GM06990 (cell line): ENCODE measurements at regions not wholly inside any gene's neighbourhood (a gene's known extent, or its start where the extent isn't known, plus 50 kb on each side); places are given as distances from the start of the nearest gene placed in this dataset.
"Not testable (repeated sequence)": the region's sequence is repeated elsewhere in the genome, so short reads cannot be mapped to it uniquely, and the experiment has no call there.

Source experiments
- DNase-seq: peaks from one replicate; pipeline ENCODE4 v3.0.0-alpha.2; 2011; ENCODE audit not compliant: insufficient read length; ENCODE audit errors: extremely low read depth
- H3K27me3 ChIP-seq: replicated peaks from 2 replicates; pipeline ENCODE4 v1.6.0; 2011; ENCODE audit warnings: low read length; ENCODE audit not compliant: control insufficient read depth, insufficient read depth
- H3K36me3 ChIP-seq: 2 replicates; pipeline ENCODE4 v1.5.1; 2011; ENCODE audit warnings: low read length; ENCODE audit not compliant: control insufficient read depth, insufficient read depth
- H3K4me3 ChIP-seq: replicated peaks from 2 replicates; pipeline ENCODE4 v1.5.1; 2011; ENCODE audit warnings: low read depth, mild to moderate bottlenecking, control low read depth, low read length
- TF ChIP-seq, protein P1 (sequence below): IDR thresholded peaks from 2 replicates; pipeline ENCODE4 v1.5.1; 2011; ENCODE audit warnings: low read length, control low read depth, mild to moderate bottlenecking, inconsistent platforms; ENCODE audit not compliant: insufficient read depth, poor library complexity, severe bottlenecking

DNA sequence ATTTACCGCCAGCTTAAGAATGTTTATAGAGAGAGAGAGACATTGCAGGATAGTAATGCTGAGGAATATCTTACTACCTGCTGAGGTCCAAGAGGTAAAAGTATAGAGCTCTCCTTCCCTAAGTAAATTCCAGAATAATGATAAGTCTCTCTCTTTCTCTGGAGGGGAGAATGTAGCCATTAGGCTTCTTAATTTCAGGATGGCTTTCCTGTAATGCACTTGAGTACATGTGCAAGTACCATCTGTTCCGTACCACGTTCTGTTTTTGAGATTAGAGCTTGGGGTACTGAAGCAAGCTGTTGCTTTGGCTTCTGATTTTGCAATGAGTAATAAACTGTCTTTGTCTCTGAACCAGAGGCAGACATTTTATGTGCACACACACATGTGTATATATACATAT, 1314.0 kb downstream of the JRKL start:
- TF ChIP-seq, protein P1, sequence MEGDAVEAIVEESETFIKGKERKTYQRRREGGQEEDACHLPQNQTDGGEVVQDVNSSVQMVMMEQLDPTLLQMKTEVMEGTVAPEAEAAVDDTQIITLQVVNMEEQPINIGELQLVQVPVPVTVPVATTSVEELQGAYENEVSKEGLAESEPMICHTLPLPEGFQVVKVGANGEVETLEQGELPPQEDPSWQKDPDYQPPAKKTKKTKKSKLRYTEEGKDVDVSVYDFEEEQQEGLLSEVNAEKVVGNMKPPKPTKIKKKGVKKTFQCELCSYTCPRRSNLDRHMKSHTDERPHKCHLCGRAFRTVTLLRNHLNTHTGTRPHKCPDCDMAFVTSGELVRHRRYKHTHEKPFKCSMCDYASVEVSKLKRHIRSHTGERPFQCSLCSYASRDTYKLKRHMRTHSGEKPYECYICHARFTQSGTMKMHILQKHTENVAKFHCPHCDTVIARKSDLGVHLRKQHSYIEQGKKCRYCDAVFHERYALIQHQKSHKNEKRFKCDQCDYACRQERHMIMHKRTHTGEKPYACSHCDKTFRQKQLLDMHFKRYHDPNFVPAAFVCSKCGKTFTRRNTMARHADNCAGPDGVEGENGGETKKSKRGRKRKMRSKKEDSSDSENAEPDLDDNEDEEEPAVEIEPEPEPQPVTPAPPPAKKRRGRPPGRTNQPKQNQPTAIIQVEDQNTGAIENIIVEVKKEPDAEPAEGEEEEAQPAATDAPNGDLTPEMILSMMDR = no peak
- no peaks in the 10 kb centered on the region for H3K27me3 ChIP-seq

DNA sequence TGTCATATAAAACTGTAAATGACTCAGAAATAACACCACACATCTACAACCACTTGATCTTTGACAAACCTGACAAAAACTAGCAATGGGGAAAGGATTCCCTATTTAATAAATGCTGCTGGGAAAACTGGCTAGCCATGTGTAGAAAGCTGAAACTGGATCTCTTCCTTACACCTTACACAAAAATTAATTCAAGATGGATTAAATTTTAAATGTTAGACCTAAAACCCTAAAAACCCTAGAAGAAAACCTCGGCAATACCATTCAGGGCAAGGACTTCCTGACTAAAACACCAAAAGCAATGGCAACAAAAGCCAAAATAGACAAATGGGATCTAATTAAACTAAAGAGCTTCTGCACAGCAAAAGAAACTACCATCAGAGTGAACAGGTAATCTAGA, 1315.3 kb upstream of the CNTN5 start:
- not testable (repeated sequence) for H3K36me3 ChIP-seq, H3K27me3 ChIP-seq, DNase-seq, H3K4me3 ChIP-seq

More for the DNA sequence above, 1314.0 kb downstream of the JRKL start:
- Histone ChIP-seq H3K4me3 (no peak overlapping the region), H3K36me3 (no peaks in the 10 kb centered on the region)
- DNase-seq = no peak

DNA sequence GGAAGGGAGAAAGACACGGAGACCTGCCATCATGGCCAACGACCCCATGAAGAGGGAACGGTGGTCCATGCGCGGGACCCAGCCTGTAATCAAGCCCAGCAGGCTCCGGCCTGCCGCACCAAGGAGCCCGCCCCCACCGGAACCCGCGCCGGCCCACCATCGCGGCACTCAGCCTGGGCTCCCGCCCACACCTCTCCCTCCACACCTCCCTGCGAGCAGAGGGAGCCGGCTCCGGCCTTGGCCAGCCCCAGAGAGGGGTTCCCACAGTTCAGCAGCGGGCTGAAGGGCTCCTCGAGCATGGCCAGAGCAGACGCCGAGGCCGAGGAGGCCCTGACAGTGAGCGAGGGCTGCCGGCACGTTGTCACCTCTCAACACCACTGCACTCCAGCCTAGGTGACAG, 1302.8 kb upstream of the CNTN5 start:
- TF ChIP-seq, protein P1 = no peak
- Histone ChIP-seq H3K36me3 (no peaks in the 10 kb centered on the region), H3K27me3 (no peaks in the 10 kb centered on the region), H3K4me3 (no peak overlapping the region)
- DNase-seq = no peak

DNA sequence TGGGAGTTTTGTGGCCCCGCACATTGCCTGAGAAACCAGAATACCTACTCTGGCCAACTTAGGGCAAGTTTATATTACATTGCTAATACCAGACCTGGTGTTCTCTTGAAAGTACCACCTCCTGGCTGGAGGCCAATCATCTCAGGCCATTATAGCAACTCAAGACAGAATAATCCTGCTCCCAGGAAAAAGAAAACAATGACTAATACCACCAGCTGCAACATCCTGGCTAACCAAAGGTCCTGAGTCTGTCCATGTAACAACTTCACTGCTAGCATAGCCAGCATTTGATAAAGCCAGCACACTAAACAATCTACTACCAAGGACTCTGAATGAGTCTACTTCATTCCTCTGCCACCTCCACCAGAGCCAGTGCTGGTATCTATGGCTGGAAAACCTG, 1298.7 kb upstream of the CNTN5 start:
- H3K27me3 ChIP-seq = no peaks in the 10 kb centered on the region
- no peaks in the 10 kb centered on the region for H3K36me3 ChIP-seq
- TF ChIP-seq, protein P1 = no peak
- DNase-seq = no peak
- H3K4me3 ChIP-seq = no peak overlapping the region

DNA sequence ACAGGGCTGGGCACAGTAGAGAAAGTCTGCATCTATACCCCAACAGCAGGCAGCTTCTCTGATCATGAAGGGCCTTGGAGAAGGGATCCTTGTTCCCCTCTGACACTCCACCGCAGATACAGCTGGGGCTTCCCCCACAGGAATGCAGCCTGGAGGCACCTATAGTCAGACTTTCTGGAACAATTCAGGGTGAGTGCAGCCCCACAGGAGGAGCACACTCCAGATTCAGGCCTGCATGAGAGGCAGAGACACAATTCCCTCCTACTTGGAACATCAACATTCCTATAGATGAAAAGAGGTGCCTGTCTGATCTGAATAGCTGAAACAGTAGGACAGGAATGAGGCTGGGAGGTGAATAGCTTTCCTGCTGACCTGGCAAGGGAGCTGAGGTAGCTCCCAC, 1298.0 kb upstream of the CNTN5 start:
- no peak overlapping the region for H3K4me3 ChIP-seq
- H3K27me3 ChIP-seq = no peaks in the 10 kb centered on the region
- no peaks in the 10 kb centered on the region for H3K36me3 ChIP-seq
- TF ChIP-seq, protein P1 = no peak
- DNase-seq = no peak

DNA sequence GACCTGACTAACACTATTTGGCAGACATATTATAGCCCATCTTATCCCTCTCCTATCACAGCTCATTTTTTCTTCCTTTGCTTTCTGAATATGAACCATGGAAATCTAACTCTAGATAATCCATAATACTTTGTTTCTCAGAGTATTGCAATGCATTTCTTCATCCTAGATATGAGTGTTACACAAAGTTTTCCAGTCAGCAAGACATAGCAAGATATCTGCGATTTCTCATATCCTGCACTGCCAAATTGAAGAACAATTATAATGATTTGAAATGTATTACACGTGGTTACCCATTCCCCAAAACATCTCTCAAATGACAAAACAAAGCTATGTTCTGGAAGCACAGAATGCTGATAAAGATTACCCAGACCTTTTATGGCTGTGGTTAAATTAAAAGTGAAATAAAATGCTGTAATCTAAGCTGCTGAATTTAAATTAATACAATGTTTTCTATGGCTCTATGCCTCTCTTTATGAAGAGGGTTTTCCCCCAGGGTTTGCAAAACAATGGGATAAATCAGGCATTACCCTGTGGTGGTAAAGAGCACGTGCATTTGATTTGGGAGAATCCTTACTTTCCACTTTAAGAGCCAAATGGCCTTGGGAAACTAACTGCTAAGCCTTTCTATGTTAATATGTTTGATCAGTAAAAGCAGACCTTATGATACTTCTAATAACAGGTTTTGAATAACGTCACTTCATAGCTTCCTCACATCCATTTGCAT, 1291.0 kb upstream of the CNTN5 start:
- DNase-seq = no peak
- Histone ChIP-seq H3K36me3 (no peaks in the 10 kb centered on the region), H3K27me3 (no peaks in the 10 kb centered on the region), H3K4me3 (no peak overlapping the region)
- TF ChIP-seq, protein P1 = no peak
